ENCODE measurements at regions not wholly inside any gene's neighbourhood (a gene's known extent, or its start where the extent isn't known, plus 50 kb on each side); places are given as distances from the start of the nearest gene placed in this dataset.

DNA sequence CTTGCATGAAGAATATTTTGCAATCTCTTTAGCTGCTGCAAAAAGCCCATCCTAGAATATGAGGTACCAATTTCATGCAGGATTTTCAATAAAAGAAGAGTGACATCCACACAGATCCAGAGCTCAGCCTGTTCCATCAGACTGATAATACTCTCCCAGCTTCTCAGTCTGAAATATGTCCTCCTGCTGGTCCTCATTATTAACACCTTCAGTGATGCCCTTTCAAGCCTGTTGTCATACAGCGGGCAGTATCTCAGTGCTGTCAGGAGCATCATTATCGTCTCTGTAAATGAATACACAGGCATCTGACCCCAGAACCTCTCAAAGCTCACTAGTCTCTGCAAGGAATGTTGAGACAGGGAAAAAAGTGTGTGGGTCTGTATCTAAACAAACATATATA, 1387.8 kb downstream of the OTOL1 start:
- CTCF ChIA-PET (ENCODE audit: low intra/inter-chr PET ratio), result no interaction called here

DNA sequence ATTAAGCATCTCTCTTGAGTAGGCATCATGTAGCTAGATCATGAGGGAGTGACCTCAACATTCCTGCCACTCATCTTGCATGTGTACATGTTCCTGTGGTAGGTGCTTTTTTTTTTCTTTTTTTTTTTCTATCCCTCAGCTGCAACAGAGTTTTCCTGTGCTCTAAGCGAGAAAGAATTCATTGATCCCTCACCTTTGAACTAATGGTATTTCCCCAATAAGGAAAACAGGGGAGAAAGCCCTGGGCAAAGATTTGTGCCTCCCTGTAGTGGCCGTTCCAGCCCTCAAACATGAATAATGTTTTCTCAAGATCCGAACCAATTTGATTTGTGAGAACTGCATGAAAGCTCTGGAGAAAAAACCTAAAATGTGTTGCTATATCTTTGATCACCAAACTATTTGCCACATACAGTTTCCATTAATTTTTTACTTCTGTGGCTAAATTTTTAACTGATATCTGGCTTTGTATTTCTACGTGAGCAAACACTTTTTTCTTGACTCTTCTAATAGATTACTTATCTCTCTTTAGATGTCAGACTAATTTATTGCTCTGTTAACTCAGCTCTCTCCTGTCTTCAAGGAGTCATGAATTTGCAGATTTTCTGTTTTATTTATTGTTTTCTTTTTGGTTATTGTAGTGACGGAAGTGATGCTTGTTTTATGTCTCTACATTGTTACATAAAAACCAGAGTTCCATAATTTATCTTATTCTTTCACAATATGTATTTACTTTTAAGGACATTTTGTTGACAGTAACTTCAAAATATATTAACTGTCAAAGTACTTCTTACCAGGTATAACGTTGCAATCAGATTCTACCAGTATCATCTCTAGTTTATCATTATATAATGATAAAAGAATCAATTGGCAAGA, 1396.5 kb downstream of the OTOL1 start:
- no peak for ATAC-seq
- intact Hi-C loops (cut with micrococcal nuclease), result no loop called here
- WGBS (ENCODE audit: insufficient coverage, low coverage, missing lambda C conversion rate), result 0% methylated on average over 6 of the region's 6 CpGs
- TF ChIP-seq CREM (IDR thresholded peaks at IDR 0.05; ENCODE audit: low read depth) (no peak), SIX5 (IDR thresholded peaks at IDR 0.05; ENCODE audit: borderline replicate concordance in 1 of 2, insufficient read depth in 1 of 2, low read depth in 1 of 2, low read length in 2 of 2) (no peak), NR2C1 (IDR thresholded peaks at IDR 0.05) (no peak), NR2C1 (tag; IDR thresholded peaks at IDR 0.05) (no peak), IFI16 (CRISPR knock-in tag; IDR thresholded peaks at IDR 0.05) (no peak), ZBTB17 (CRISPR knock-in tag; IDR thresholded peaks at IDR 0.05) (no peak), DIDO1 (tag; IDR thresholded peaks at IDR 0.05; ENCODE audit: low read depth) (no peak), GABPB2 (CRISPR knock-in tag; conservative IDR thresholded peaks at IDR 0.05) (no peak), FIP1L1 (IDR thresholded peaks at IDR 0.05; ENCODE audit: low read depth, low read length, poor library complexity, severe bottlenecking) (no peak)
- TF ChIP-seq, protein P1, sequence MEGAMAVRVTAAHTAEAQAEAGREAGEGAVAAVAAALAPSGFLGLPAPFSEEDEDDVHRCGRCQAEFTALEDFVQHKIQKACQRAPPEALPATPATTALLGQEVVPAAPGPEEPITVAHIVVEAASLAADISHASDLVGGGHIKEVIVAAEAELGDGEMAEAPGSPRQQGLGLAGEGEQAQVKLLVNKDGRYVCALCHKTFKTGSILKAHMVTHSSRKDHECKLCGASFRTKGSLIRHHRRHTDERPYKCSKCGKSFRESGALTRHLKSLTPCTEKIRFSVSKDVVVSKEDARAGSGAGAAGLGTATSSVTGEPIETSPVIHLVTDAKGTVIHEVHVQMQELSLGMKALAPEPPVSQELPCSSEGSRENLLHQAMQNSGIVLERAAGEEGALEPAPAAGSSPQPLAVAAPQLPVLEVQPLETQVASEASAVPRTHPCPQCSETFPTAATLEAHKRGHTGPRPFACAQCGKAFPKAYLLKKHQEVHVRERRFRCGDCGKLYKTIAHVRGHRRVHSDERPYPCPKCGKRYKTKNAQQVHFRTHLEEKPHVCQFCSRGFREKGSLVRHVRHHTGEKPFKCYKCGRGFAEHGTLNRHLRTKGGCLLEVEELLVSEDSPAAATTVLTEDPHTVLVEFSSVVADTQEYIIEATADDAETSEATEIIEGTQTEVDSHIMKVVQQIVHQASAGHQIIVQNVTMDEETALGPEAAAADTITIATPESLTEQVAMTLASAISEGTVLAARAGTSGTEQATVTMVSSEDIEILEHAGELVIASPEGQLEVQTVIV (CRISPR knock-in tag; IDR thresholded peaks at IDR 0.05; ENCODE audit: borderline replicate concordance), result no peak
- BruUV-seq (replicated peaks), result no TSS peak
- Histone ChIP-seq H3K79me2 (ENCODE audit: control insufficient read depth, insufficient read depth, low read length) (no peaks in the 10 kb centered on the region), H3K36me3 (ENCODE audit: control insufficient read depth, insufficient read depth, low read length) (no peaks in the 10 kb centered on the region), H4K20me1 (replicated peaks; ENCODE audit: control insufficient read depth, insufficient read depth, low read length) (no peaks in the 10 kb centered on the region), H3K4me3 (no peak overlapping the region), H3K27ac (ENCODE audit: extremely low read depth, low read depth, low read length) (no peak overlapping the region), H3K9me3 (replicated peaks; ENCODE audit: control insufficient read depth, insufficient read depth, low read depth, low read length) (no peaks in the 10 kb centered on the region), H3K27me3 (ENCODE audit: control insufficient read depth in 2 of 2, insufficient read depth in 2 of 2, low read length in 2 of 2) (no peaks in the 10 kb centered on the region), H2AFZ (ENCODE audit: low read depth, low read length) (no peak overlapping the region), H3K9ac (ENCODE audit: insufficient read depth in 1 of 2, low read depth in 2 of 2, low read length in 2 of 2) (no peak overlapping the region), H3K4me2 (ENCODE audit: insufficient read depth, low read length) (no peak overlapping the region), H3K9me1 (ENCODE audit: control insufficient read depth, insufficient read depth, low read length) (no peaks in the 10 kb centered on the region), H3K4me1 (replicated peaks in 1 of 2; ENCODE audit: control insufficient read depth in 2 of 2, insufficient read depth in 2 of 2, low read length in 2 of 2) (no peaks in the 10 kb centered on the region)
- no peak for DNase-seq (ENCODE audit: extremely low read depth in 1 of 4, low spot score in 3 of 4)
- CTCF ChIA-PET (ENCODE audit: low intra/inter-chr PET ratio), result no interaction called here
- POLR2A ChIA-PET, result no interaction called here
- in situ Hi-C loops (cut with MboI), result no loop called here
- FAIRE-seq, result no peak

More for the DNA sequence above, 1387.8 kb downstream of the OTOL1 start:
- POLR2A ChIA-PET, result no interaction called here
- FAIRE-seq (no peak), DNase-seq (ENCODE audit: extremely low read depth in 1 of 4, low spot score in 3 of 4) (no peak), ATAC-seq (no peak)
- TF ChIP-seq, protein P2, sequence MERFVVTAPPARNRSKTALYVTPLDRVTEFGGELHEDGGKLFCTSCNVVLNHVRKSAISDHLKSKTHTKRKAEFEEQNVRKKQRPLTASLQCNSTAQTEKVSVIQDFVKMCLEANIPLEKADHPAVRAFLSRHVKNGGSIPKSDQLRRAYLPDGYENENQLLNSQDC (CRISPR knock-in tag; IDR thresholded peaks at IDR 0.05), result no peak
- TF ChIP-seq TSC22D4 (tag; IDR thresholded peaks at IDR 0.05) (no peak), GTF2F1 (IDR thresholded peaks at IDR 0.05; ENCODE audit: low read depth, low read length) (no peak), MXI1 (IDR thresholded peaks at IDR 0.05; ENCODE audit: low read depth, low read length) (no peak)
- Histone ChIP-seq H4K20me1 (replicated peaks; ENCODE audit: control insufficient read depth, insufficient read depth, low read length) (no peaks in the 10 kb centered on the region), H3K79me2 (ENCODE audit: control insufficient read depth, insufficient read depth, low read length) (no peaks in the 10 kb centered on the region), H3K9ac (ENCODE audit: insufficient read depth in 1 of 2, low read depth in 2 of 2, low read length in 2 of 2) (no peak overlapping the region), H3K9me1 (ENCODE audit: control insufficient read depth, insufficient read depth, low read length) (no peaks in the 10 kb centered on the region), H3K36me3 (ENCODE audit: control insufficient read depth, insufficient read depth, low read length) (no peaks in the 10 kb centered on the region), H3K4me1 (replicated peaks in 1 of 2; ENCODE audit: control insufficient read depth in 2 of 2, insufficient read depth in 2 of 2, low read length in 2 of 2) (no peaks in the 10 kb centered on the region), H2AFZ (ENCODE audit: low read depth, low read length) (no peak overlapping the region), H3K4me3 (no peak overlapping the region), H3K27me3 (ENCODE audit: control insufficient read depth in 2 of 2, insufficient read depth in 2 of 2, low read length in 2 of 2) (no peaks in the 10 kb centered on the region), H3K4me2 (ENCODE audit: insufficient read depth, low read length) (no peak overlapping the region), H3K9me3 (replicated peaks; ENCODE audit: control insufficient read depth, insufficient read depth, low read depth, low read length) (no peaks in the 10 kb centered on the region), H3K27ac (ENCODE audit: extremely low read depth, low read depth, low read length) (no peak overlapping the region)
- intact Hi-C loops (cut with micrococcal nuclease) (no loop called here), in situ Hi-C loops (cut with MboI) (no loop called here)
- no TSS peak for BruUV-seq (replicated peaks)
- WGBS (ENCODE audit: insufficient coverage, low coverage, missing lambda C conversion rate), result 0% methylated on average over 2 of the region's 2 CpGs
